ENCODE measurements at regions not wholly inside any gene's neighbourhood (a gene's known extent, or its start where the extent isn't known, plus 50 kb on each side); places are given as distances from the start of the nearest gene placed in this dataset.
A peak's percentile ranks its signal among the peaks of the same experiment; 100 is the strongest.

DNA sequence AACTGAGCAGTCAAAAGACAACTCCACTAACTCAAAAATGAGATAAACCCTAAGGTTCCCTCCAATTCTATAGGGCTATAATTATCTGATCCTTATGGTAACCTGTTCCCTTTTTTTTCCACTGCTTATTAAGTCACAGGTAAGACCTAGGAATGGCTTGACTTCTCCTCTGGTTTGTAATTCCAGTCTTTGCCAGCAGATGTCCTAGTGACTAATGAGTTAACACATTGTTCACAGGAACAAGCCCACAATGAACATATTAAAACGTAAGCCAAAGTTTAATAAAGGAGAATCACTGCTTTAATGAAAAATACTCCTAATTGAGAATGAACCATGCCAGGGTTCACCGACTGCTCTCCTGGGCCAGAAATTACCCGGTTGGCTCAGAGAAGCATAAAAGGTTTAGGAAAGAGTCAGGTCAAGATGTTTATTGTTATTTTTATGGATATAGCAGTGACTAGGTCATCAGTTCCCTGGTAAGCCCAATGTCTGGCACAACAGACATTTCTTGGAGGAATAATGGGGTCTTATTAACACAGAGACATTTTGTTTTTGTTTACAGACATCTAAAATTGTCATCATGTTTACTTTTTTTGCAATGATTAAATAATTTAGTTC lies 120.1 kb downstream of the ELAPOR2 start:
- no peak for TF ChIP-seq POLR2A (IDR thresholded peaks at IDR 0.05)
- TF ChIP-seq, protein P1, sequence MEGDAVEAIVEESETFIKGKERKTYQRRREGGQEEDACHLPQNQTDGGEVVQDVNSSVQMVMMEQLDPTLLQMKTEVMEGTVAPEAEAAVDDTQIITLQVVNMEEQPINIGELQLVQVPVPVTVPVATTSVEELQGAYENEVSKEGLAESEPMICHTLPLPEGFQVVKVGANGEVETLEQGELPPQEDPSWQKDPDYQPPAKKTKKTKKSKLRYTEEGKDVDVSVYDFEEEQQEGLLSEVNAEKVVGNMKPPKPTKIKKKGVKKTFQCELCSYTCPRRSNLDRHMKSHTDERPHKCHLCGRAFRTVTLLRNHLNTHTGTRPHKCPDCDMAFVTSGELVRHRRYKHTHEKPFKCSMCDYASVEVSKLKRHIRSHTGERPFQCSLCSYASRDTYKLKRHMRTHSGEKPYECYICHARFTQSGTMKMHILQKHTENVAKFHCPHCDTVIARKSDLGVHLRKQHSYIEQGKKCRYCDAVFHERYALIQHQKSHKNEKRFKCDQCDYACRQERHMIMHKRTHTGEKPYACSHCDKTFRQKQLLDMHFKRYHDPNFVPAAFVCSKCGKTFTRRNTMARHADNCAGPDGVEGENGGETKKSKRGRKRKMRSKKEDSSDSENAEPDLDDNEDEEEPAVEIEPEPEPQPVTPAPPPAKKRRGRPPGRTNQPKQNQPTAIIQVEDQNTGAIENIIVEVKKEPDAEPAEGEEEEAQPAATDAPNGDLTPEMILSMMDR (IDR thresholded peaks at IDR 0.05): peak; percentile 54 to 76 (median 72)

Measured in heart left ventricle (tissue), 13 donors.